NCI-H446 (cell line): ENCODE measurements at regions not wholly inside any gene's neighbourhood (a gene's known extent, or its start where the extent isn't known, plus 50 kb on each side); places are given as distances from the start of the nearest gene placed in this dataset.

Experiments
- DNase-seq, 2 experiments: peaks; one replicate each; lab custom pipeline; 2025; lab: John Stamatoyannopoulos, UW

- no peak for DNase-seq
Observed at GRCh38 chr13:107392205-107392604, 823.1 kb downstream of the LIG4 start.

GRCh38 chr13:107387525-107387924 lies 819.6 kb upstream of the ARGLU1 start:
- DNase-seq = no peak

- no peak for DNase-seq
Observed at GRCh38 chr13:107379407-107380155, 811.6 kb upstream of the ARGLU1 start.

GRCh38 chr13:107376341-107377125 lies 808.6 kb upstream of the ARGLU1 start:
- peak in 1 of 2 experiments; percentile 27 for DNase-seq

GRCh38 chr13:107375701-107376340 lies 807.9 kb upstream of the ARGLU1 start:
- peak in 1 of 2 experiments; percentile 54 for DNase-seq

GRCh38 chr13:107374038-107374437 lies 806.1 kb upstream of the ARGLU1 start:
- no peak for DNase-seq

GRCh38 chr13:107373551-107373950 lies 805.6 kb upstream of the ARGLU1 start:
- peak in 1 of 2 experiments; percentile 38 for DNase-seq

GRCh38 chr13:107370015-107370785 lies 802.3 kb upstream of the ARGLU1 start:
- no peak for DNase-seq

- DNase-seq = no peak
Observed at GRCh38 chr13:107367258-107367657, 799.3 kb upstream of the ARGLU1 start.

GRCh38 chr13:107365466-107366215 lies 797.7 kb upstream of the ARGLU1 start:
- DNase-seq = no peak

- no peak for DNase-seq
Observed at GRCh38 chr13:107364658-107365057, 796.7 kb upstream of the ARGLU1 start.

GRCh38 chr13:107361666-107362065 lies 793.7 kb upstream of the ARGLU1 start:
- no peak for DNase-seq

- DNase-seq = no peak
Observed at GRCh38 chr13:107360010-107360409, 792.1 kb upstream of the ARGLU1 start.

GRCh38 chr13:107358866-107359265 lies 790.9 kb upstream of the ARGLU1 start:
- no peak for DNase-seq

GRCh38 chr13:107351305-107351704 lies 783.4 kb upstream of the ARGLU1 start:
- no peak for DNase-seq

- no peak for DNase-seq
Observed at GRCh38 chr13:107348925-107349324, 781.0 kb upstream of the ARGLU1 start.

- DNase-seq = no peak
Observed at GRCh38 chr13:107348471-107348870, 780.5 kb upstream of the ARGLU1 start.

- DNase-seq = no peak
Observed at GRCh38 chr13:107347641-107348369, 779.9 kb upstream of the ARGLU1 start.

GRCh38 chr13:107342747-107343146 lies 774.8 kb upstream of the ARGLU1 start:
- DNase-seq = no peak

GRCh38 chr13:107339209-107339608 lies 771.3 kb upstream of the ARGLU1 start:
- no peak for DNase-seq

- no peak for DNase-seq
Observed at GRCh38 chr13:107332188-107332587, 764.3 kb upstream of the ARGLU1 start.
